Thoracic aorta (tissue), 2 donors: ENCODE measurements at regions not wholly inside any gene's neighbourhood (a gene's known extent, or its start where the extent isn't known, plus 50 kb on each side); places are given as distances from the start of the nearest gene placed in this dataset.
"Not testable (repeated sequence)": the region's sequence is repeated elsewhere in the genome, so short reads cannot be mapped to it uniquely, and the experiment has no call there.

Experiments used
- ATAC-seq: fragments of 150-250 bp; one replicate; pipeline ENCODE4 v1.8.0; 2017; ENCODE audit warnings: low read depth; ENCODE audit not compliant: insufficient number of reproducible peaks, low FRiP score
- DNase-seq: peaks from one replicate; pipeline ENCODE4 v3.0.0-alpha.2; 2020; ENCODE audit warnings: low spot score
- H3K27ac ChIP-seq, 2 donors: fragments of 200-600 bp; sonication (generic); 1 replicate in 1 of 2; 2 replicates in 1 of 2; pipeline ENCODE4 v1.5.1; 2016; ENCODE audit warnings: mild to moderate bottlenecking in 2 of 2, moderate library complexity in 2 of 2
- H3K27me3 ChIP-seq: fragments of 200-600 bp; sonication (generic); replicated peaks from 2 replicates; pipeline ENCODE4 v1.6.0; 2016; ENCODE audit warnings: mild to moderate bottlenecking; ENCODE audit not compliant: insufficient read depth
- H3K36me3 ChIP-seq: fragments of 200-600 bp; sonication (generic); one replicate; pipeline ENCODE4 v1.5.1; 2016
- H3K4me1 ChIP-seq, 2 donors: fragments of 200-600 bp; sonication (generic); 1 replicate in 1 of 2; 2 replicates in 1 of 2; pipeline versions ENCODE4 v1.5.1 to v1.6.0; 2016; ENCODE audit warnings: low read depth in 2 of 2, mild to moderate bottlenecking in 1 of 2; ENCODE audit not compliant: control insufficient read depth in 1 of 2
- H3K4me3 ChIP-seq: fragments of 200-600 bp; sonication (generic); 2 replicates; pipeline ENCODE4 v1.5.1; 2016; ENCODE audit warnings: mild to moderate bottlenecking
- H3K9me3 ChIP-seq: fragments of 200-600 bp; sonication (generic); 2 replicates; pipeline ENCODE4 v1.5.1; 2016
- CTCF ChIP-seq: fragments of 200-600 bp; sonication (generic); IDR thresholded peaks from one replicate; pipeline ENCODE4 v1.5.1; 2019; ENCODE audit warnings: antibody characterized with exemption

- no peaks in the 10 kb centered on the region for H3K36me3 ChIP-seq
- no peaks in the 10 kb centered on the region for H3K27me3 ChIP-seq
- H3K4me3 ChIP-seq = no peak overlapping the region
- DNase-seq (no peak), ATAC-seq (no peak)
- H3K4me1 ChIP-seq = no peaks in the 10 kb centered on the region
- no peak overlapping the region for H3K27ac ChIP-seq
- TF ChIP-seq CTCF = no peak
- H3K9me3 ChIP-seq = no peaks in the 10 kb centered on the region
Measured at GRCh38 chr4:154164931-154165839, 326.4 kb downstream of the DCHS2 start.

- ATAC-seq (no peak), DNase-seq (no peak)
- Histone ChIP-seq H3K4me3 (no peak overlapping the region), H3K9me3 (no peaks in the 10 kb centered on the region), H3K4me1 (no peaks in the 10 kb centered on the region), H3K36me3 (no peaks in the 10 kb centered on the region), H3K27ac (no peak overlapping the region), H3K27me3 (no peaks in the 10 kb centered on the region)
- TF ChIP-seq CTCF = no peak
Measured at GRCh38 chr4:154160519-154161301, 330.9 kb downstream of the DCHS2 start.

GRCh38 chr4:154158361-154159155 lies 333.0 kb downstream of the DCHS2 start:
- Histone ChIP-seq H3K9me3 (no peaks in the 10 kb centered on the region), H3K27ac (no peak overlapping the region), H3K4me1 (no peaks in the 10 kb centered on the region), H3K36me3 (no peaks in the 10 kb centered on the region), H3K27me3 (no peaks in the 10 kb centered on the region), H3K4me3 (no peak overlapping the region)
- ATAC-seq (no peak), DNase-seq (no peak)
- no peak for TF ChIP-seq CTCF

- Histone ChIP-seq H3K27ac (no peak overlapping the region), H3K36me3 (no peaks in the 10 kb centered on the region), H3K4me1 (no peaks in the 10 kb centered on the region), H3K27me3 (no peaks in the 10 kb centered on the region), H3K4me3 (no peak overlapping the region), H3K9me3 (no peaks in the 10 kb centered on the region)
- TF ChIP-seq CTCF = no peak
- DNase-seq (no peak), ATAC-seq (no peak)
Measured at GRCh38 chr4:154152546-154152945, 339.1 kb downstream of the DCHS2 start.

- not testable (repeated sequence) for H3K4me3 ChIP-seq, H3K27me3 ChIP-seq, H3K27ac ChIP-seq, H3K9me3 ChIP-seq, H3K36me3 ChIP-seq, H3K4me1 ChIP-seq, ATAC-seq, DNase-seq
Measured at GRCh38 chr4:154149236-154149635, 342.4 kb downstream of the DCHS2 start.
